NT2/D1 (cell line): ENCODE measurements at regions not wholly inside any gene's neighbourhood (a gene's known extent, or its start where the extent isn't known, plus 50 kb on each side); places are given as distances from the start of the nearest gene placed in this dataset.

ENCODE experiments used
- DNase-seq: peaks from one replicate; pipeline ENCODE4 v3.0.0-alpha.2; 2011; ENCODE audit warnings: low read depth, low spot score
- H3K27me3 ChIP-seq: 2 replicates; pipeline ENCODE4 v1.6.0; 2011; ENCODE audit warnings: mild to moderate bottlenecking; ENCODE audit not compliant: insufficient read length, insufficient read depth
- H3K36me3 ChIP-seq: 2 replicates; pipeline ENCODE4 v1.6.1; 2011; ENCODE audit warnings: mild to moderate bottlenecking, low read length, mixed read lengths; ENCODE audit not compliant: insufficient read depth, insufficient read length
- H3K4me1 ChIP-seq: 2 replicates; pipeline ENCODE4 v1.5.1; 2011; ENCODE audit not compliant: insufficient read depth, insufficient read length
- H3K4me3 ChIP-seq: 2 replicates; pipeline ENCODE4 v1.5.1; 2011; ENCODE audit warnings: low read depth; ENCODE audit not compliant: insufficient read length
- H3K9ac ChIP-seq: 2 replicates; pipeline ENCODE4 v1.6.0; 2011; ENCODE audit warnings: low read depth; ENCODE audit not compliant: insufficient read length
- H3K9me3 ChIP-seq: 2 replicates; pipeline ENCODE4 v1.5.1; 2011; ENCODE audit warnings: mild to moderate bottlenecking, low read length; ENCODE audit not compliant: insufficient read depth
- SUZ12 ChIP-seq: IDR thresholded peaks from 2 replicates; pipeline ENCODE4 v1.6.1; 2011; ENCODE audit not compliant: insufficient read length, insufficient read depth; ENCODE audit errors: extremely low read depth
- YY1 ChIP-seq: IDR thresholded peaks from 2 replicates; pipeline ENCODE4 v1.6.1; 2011; ENCODE audit not compliant: insufficient read length, insufficient read depth
- ZNF274 ChIP-seq: IDR thresholded peaks from 2 replicates; pipeline ENCODE4 v1.6.1; 2011; ENCODE audit warnings: mild to moderate bottlenecking, low read depth, low read length

DNA sequence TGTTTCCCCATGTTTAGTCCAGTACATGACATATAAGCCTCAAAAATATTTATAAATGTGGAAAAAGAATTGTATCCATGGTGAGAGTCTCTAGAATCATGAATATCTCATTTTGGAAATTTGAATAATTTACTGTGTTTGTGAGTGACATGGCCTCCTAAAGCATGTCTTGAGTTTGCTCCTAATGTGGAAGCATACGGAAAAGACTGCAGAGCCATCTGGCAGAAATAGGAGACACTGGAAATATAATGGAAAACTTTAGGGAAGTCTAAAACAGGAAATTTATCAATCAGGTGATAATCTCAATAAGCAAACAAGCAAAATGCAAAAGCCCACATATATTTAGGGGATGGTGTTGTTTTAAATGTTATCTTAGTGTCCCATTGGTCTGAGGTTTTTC lies 465.0 kb downstream of the TDRD3 start:
- Histone ChIP-seq H3K9ac (no peak overlapping the region), H3K4me1 (no peaks in the 10 kb centered on the region), H3K4me3 (no peak overlapping the region), H3K36me3 (no peaks in the 10 kb centered on the region), H3K9me3 (no peaks in the 10 kb centered on the region), H3K27me3 (no peaks in the 10 kb centered on the region)
- DNase-seq = no peak
- TF ChIP-seq ZNF274 (no peak), YY1 (no peak)

DNA sequence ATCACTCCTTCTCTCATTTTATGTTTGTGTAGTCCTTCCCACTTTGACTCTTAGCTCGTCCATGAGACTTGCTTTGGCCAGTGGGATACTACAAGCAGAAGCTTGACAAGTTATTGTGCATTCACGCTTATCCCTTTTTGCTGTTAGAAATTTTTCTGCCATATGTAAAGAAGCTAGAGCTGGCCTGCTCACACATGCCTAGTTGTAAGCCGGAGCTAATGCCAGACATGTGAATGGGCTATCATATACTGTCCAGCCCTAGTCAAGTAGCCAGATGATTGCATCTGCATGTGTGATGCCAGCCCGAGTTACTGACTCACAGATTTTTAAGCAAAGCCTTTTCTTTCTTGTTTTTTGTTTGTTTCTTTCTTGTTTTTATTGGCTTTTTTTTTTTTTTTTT lies 460.7 kb downstream of the TDRD3 start:
- Histone ChIP-seq H3K9me3 (no peaks in the 10 kb centered on the region; the same call in 1 of the 2 replicates), H3K27me3 (no peaks in the 10 kb centered on the region), H3K9ac (no peak overlapping the region), H3K36me3 (no peaks in the 10 kb centered on the region), H3K4me1 (no peaks in the 10 kb centered on the region), H3K4me3 (no peak overlapping the region)
- no peak for DNase-seq
- TF ChIP-seq SUZ12 (no peak), ZNF274 (no peak), YY1 (no peak)

DNA sequence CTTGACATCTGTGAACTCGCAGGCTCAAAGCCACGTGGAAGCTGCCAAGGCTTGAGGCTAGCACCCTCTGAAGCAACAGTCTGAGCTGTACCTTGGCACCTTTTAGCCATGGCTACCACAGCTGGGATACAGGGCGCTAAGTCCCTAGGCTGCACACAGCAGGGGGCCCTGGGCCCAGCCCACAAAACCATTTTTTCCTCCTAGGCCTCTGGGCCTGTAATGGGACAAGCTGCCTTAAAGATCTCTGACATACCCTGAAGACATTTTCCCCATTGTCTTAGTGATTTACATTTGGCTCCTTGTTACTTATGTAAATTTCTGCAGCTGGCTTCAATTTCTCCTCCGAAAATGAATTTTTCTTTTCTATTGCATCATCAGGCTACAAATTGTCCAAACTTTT lies 455.9 kb downstream of the TDRD3 start:
- no peaks in the 10 kb centered on the region for H3K36me3 ChIP-seq
- no peak overlapping the region for H3K4me3 ChIP-seq
- DNase-seq = no peak
- no peaks in the 10 kb centered on the region; the same call in 1 of the 2 replicates for H3K9me3 ChIP-seq
- no peak overlapping the region for H3K9ac ChIP-seq
- no peaks in the 10 kb centered on the region for H3K4me1 ChIP-seq
- no peaks in the 10 kb centered on the region for H3K27me3 ChIP-seq
- no peak for TF ChIP-seq ZNF274
- TF ChIP-seq SUZ12 = no peak
- TF ChIP-seq YY1 = no peak

DNA sequence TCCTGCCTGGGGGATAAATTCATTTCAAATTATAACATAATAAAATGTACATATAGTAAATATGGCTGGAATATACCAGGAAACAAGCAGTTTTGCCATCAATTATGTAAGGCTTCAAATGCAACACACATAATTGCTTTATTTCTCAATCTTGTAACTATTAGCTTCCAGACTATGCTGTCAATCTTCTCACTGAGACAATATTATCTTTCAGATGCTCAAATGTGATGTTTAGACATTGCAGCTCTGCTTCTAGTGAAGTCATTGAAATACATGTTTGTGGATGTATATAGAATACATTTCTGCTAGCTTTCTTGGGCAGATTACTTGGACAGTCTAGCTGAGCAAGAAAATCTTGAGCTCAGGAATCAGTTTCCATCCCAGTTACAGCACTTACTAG lies 454.4 kb downstream of the TDRD3 start:
- TF ChIP-seq ZNF274 = no peak
- TF ChIP-seq YY1 = no peak
- TF ChIP-seq SUZ12 = no peak
- no peaks in the 10 kb centered on the region for H3K27me3 ChIP-seq
- no peak for DNase-seq
- no peaks in the 10 kb centered on the region for H3K4me1 ChIP-seq
- no peaks in the 10 kb centered on the region for H3K36me3 ChIP-seq
- H3K9me3 ChIP-seq = no peaks in the 10 kb centered on the region; the same call in 1 of the 2 replicates
- no peak overlapping the region for H3K9ac ChIP-seq
- H3K4me3 ChIP-seq = no peak overlapping the region

DNA sequence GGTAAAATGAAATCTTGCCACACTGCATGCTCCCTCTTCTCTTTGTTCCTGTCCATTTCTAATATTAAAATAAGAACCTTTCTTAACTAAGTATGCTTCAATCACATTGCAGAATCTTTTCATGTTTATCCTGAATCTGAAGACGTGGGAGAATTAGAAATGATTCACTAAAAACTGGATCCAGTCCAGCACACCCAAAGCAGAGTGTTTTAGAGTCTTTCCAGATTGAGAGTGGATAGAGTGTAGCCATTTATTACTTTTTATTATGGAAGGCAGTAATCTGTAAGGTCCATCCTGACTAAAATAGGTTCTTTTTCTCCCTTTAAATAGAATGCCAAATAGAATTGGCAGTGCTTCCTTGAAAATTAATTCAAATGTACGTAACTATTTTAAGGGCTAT lies 453.5 kb downstream of the TDRD3 start:
- TF ChIP-seq SUZ12 (no peak), YY1 (no peak), ZNF274 (no peak)
- Histone ChIP-seq H3K9me3 (no peaks in the 10 kb centered on the region; the same call in 1 of the 2 replicates), H3K9ac (no peak overlapping the region), H3K27me3 (no peaks in the 10 kb centered on the region), H3K4me3 (no peak overlapping the region), H3K36me3 (no peaks in the 10 kb centered on the region), H3K4me1 (no peaks in the 10 kb centered on the region)
- DNase-seq = no peak

DNA sequence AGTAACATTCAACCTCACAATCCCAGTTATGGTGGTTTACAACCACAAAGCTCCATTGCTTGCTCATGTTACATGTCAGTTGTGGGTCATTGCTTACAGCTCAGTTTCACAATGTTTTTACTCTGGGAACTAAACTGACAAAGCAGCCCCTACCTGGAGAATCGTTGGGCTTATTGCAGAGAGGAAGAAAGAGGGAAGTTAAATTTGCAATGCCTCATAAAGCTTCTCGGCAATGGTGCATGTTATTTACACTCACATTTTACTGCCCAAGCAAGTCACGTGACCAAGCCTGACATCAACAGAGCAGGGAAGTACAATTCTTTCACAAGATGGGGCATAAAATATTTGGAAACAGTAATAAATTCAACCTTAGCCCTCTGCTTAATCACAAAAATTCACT lies 441.6 kb downstream of the TDRD3 start:
- no peak for TF ChIP-seq YY1
- no peak for TF ChIP-seq ZNF274
- no peak for TF ChIP-seq SUZ12
- DNase-seq = no peak
- no peaks in the 10 kb centered on the region for H3K4me1 ChIP-seq
- no peaks in the 10 kb centered on the region for H3K36me3 ChIP-seq
- no peak overlapping the region for H3K9ac ChIP-seq
- no peaks in the 10 kb centered on the region for H3K9me3 ChIP-seq
- no peak overlapping the region for H3K4me3 ChIP-seq
- no peaks in the 10 kb centered on the region for H3K27me3 ChIP-seq

DNA sequence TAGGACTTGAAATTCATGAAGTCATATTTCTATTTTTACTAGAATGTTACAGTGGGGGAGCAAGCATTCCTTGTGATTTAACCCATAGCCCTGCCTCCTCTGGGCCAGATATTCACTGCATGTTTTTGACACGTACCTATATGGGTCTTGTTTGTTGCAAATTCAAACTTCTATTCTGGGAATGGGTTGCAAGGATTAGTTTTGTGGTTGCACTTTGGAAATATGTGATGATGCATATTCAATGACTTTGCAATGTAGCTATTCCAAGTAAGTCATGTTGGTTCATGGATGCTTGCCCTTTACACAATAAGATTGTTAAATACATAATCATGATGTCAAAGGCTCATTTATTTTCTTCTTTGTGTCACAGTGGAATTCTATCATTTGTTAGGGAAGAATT lies 440.8 kb downstream of the TDRD3 start:
- DNase-seq = no peak
- no peaks in the 10 kb centered on the region for H3K4me1 ChIP-seq
- TF ChIP-seq SUZ12 (no peak), YY1 (no peak), ZNF274 (no peak)
- H3K27me3 ChIP-seq = no peaks in the 10 kb centered on the region
- no peak overlapping the region for H3K4me3 ChIP-seq
- H3K9ac ChIP-seq = no peak overlapping the region
- no peaks in the 10 kb centered on the region for H3K9me3 ChIP-seq
- H3K36me3 ChIP-seq = no peaks in the 10 kb centered on the region

DNA sequence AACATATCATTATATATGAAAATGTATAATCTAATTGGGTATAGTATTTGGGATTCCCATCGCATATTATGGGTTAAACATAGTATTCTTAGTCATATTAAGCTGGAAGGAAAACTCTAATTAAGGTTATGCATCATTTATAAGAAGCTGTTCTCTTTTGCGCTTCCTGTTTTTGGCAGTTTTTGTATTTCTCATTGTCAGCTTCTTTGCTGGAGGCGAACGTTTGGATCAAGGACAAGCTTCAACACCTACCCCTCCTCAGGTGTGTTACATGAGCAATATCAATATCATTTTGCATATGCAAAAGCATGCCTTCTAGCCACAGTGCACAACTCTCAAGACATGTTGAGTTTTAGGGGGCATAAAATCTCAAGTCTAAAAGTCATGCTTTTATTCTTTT lies 439.8 kb downstream of the TDRD3 start:
- Histone ChIP-seq H3K4me3 (no peak overlapping the region), H3K36me3 (no peaks in the 10 kb centered on the region), H3K27me3 (no peaks in the 10 kb centered on the region), H3K9ac (no peak overlapping the region), H3K4me1 (no peaks in the 10 kb centered on the region), H3K9me3 (no peaks in the 10 kb centered on the region)
- DNase-seq = no peak
- TF ChIP-seq YY1 (no peak), SUZ12 (no peak), ZNF274 (no peak)
